AG08395 (cell line): ENCODE measurements at regions not wholly inside any gene's neighbourhood (a gene's known extent, or its start where the extent isn't known, plus 50 kb on each side); places are given as distances from the start of the nearest gene placed in this dataset.

Experiments
- DNase-seq: peaks from one replicate; pipeline ENCODE4 v3.0.0; 2012; ENCODE audit warnings: mixed read lengths, low spot score

DNA sequence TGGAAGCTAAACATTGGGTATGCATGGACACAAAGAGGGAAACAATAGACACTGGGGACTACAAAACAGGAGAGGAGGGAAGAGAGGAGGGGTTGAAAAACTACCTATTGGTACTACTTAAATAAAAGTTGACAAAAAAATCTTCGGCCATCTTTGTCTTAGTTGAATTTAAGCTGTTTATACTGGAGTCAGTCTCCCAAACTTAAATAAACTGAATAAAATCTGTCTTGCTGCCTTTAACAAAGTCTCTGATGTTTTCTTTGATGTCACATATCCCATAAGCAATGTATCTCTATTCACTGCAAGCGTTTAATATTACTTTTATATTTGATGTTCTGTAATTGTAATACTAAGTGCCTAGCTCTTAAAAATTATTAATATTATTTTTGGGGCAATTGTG is 409.2 kb upstream of the EPHA7 start:
- DNase-seq, result no peak

DNA sequence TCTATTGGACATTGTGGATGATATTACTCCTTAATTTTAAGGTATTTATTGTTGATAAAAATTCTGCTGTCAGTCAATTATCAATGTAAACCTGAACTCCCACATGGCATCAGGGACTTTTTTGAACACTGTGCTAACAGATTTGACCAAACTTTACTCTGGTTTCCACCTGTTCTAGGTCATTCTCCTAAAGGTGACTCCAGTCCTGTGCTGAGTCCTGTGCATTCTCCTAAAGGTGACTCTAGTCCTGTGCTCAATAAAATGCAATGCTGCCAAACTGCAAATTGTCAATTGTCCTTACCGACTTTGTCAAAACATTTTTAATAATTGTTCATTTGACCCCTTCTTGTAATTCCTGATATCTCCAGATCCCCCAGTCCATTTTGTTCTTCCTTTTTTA is 408.4 kb upstream of the EPHA7 start:
- DNase-seq, result no peak

DNA sequence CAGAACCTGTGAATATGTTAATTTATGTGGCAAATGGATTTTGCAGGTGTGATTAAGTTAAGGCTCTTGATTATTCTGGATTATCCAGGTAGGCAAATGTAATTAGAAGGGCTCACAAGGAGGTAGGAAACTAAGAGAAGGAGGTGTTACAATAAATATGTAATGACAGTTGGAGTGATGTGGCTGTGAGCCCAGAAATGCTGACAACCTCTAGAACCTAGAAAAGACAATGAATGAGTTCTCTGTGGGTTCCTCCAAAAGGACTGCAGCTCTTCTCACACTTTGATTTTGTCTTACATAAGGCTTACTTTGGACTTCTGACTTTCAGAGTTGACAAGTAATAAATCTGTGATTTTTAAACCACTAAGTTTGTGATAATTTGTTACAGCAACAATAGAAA is 406.6 kb upstream of the EPHA7 start:
- DNase-seq, result no peak

DNA sequence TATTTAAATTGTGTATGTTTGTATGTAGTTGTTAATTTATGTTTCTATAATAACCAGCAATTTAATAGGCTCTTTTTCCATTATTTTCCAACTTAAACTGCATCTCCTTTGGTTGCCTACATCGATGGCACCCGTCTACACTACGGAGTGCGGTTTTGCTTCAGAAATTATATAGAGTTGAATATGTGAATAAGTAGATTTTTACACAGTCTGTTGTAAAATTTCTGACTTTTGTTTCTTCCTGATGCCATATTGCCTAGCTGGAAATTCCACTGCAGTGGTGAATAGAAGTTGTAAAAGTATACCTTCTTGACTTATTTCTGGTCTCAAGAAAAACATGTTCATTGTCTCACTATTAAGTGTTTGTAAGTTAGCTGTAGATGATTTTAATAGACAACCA is 404.1 kb upstream of the EPHA7 start:
- DNase-seq, result no peak

DNA sequence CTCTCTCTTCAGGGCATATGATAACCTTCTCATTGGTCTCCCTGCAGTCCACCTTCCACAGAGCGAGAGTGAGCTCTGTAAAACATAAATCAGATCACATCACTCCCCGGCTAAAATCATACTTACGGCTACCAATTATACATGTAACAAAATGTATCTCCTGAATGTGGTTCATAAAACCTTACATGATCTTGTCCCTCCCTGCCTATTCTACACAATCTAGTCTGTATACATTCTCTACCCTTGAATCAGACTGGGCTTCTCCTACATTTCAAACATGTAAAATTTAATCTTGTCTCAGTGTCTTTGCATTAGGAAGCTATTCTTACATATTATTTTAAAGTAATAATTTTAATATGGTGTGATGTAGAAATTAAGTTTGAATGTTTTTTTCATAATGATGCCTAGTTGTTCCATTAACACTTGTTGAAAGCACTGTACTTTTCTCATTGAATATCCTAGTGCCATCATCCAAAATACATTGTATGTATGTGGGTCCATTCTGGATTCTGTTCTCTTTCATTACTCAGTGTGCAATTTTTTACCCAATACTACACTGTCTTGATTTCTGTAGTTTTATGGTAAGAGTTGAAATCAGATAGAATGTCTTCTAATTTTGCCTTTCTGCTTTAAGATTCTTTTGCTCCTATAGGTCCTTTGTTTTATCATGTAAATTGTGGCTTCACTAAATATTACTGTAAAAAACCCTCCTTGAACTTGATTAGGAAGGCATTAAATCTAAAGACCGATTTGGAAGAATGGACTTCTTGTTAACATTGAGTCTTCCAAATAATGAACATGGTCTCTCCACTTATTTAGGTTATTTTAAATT is 403.3 kb upstream of the EPHA7 start:
- no peak for DNase-seq

DNA sequence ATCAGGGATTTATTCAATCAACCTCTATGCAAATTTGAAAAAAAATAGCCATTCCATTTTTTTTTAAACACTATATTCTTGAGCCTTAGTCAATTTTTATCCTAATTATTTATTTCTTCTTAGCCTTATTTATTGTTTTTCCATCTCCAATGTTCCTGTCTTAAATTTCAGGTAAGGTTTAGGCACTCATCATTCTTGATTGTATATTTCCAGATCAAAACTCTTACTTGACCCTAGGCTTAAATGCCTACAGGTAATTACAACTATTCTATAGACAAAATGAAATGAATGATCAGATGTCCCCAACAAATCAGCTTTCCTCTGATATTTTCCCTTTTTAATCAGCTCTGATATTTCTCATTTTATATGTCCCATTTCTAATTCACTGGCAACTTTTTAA is 402.6 kb upstream of the EPHA7 start:
- no peak for DNase-seq

DNA sequence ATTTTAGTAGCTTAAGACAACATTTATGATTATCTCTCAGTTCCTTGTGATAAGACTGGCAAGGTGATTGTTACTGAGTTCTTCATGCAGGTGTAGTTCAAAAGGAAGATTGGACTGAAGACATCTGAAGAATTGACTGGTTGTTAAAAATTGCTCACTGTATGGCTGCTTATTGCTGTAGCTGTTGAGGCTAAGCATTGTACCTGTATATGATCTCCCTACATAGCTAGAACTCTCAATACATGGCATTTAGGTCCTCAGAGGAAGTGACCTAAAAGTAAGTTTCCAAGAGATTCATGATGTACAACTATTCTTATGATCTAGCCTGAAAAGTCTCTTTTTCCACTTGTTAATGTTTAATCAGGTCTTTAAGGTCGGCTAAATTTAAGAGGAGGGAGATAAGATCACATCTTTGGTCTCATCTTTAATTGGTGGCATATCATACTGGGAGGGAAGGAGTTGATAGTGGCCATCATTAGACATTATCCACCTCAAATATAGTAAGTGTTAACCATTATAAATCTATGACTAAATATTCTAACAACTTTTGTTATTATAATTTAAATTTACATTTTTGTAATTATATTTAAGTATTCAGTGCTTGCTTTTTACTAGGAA is 401.2 kb upstream of the EPHA7 start:
- no peak for DNase-seq

DNA sequence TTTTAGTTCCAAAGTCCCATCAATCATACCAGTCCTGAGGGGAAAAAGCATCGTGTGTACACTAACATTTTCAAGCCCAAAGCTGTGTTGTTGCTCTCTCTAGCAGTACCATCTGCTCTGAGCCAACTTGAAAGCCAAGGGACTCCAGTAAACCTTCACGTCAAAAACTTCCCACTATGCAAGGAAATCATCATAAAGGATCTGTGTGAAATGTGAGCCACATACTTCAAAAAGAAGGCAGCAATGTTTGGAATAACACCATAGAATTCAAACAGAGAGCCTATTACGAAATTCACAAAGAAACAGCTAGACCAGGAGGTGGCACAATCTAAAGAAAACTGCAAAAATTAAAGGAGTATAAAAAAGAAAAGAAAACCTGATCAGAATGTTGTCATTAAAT is 399.8 kb upstream of the EPHA7 start:
- no peak for DNase-seq

DNA sequence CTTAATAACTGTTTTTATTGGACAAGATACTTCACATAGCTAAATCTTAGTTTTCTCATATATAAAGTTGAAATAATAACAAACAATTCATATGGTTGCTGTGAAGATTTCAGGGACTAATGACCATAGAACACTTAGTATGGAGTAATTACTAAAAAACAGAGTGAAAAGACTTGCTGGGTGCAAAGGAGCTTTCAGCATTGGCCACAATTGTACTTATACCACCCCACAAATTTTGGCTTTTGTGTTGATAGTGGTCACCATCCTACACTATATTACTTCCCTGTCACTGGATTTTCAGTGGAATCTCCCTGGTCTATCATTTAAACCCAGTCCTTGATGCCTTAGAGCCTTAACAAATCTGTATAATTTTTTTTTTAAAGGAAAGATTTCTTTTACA is 398.6 kb upstream of the EPHA7 start:
- no peak for DNase-seq

DNA sequence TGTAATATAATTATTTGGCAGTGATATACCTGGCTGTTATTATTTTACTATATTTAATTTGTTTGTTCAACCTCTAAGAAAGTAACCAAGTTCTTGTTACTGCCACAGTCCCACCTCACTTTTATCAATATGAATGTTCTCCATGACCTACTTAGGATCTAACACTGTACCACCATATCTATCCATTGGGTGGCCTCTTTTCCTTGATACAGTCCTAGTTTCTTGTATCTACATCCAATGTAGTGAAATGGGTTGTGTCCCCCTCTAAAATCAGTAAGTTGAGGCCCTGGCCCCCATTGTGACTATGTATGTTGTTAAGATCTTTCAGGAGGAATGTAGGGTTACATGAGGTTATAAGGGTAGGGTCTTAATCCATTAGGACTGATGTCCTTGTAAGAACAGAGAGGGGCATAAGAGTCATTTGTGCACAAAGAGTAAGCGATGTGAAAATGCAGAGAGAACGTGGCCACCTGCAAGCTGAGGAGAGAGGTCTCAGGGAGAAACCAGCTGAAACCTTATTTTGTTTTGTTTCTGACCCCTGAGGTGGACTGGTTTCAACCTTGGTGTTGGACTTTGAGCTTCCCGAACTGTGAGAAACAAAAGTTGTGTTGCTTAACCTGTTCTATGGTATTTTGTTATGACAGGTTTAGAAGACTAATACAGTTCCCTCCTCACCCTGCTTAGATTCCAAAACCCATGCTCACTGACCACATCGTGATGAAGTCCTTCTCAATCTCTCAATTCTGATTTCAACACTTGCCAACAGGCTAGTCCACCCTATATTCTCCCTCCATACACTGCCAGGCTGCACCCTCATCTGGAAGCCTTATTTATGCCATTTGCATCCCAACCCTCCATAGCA is 387.3 kb upstream of the EPHA7 start:
- DNase-seq, result no peak

DNA sequence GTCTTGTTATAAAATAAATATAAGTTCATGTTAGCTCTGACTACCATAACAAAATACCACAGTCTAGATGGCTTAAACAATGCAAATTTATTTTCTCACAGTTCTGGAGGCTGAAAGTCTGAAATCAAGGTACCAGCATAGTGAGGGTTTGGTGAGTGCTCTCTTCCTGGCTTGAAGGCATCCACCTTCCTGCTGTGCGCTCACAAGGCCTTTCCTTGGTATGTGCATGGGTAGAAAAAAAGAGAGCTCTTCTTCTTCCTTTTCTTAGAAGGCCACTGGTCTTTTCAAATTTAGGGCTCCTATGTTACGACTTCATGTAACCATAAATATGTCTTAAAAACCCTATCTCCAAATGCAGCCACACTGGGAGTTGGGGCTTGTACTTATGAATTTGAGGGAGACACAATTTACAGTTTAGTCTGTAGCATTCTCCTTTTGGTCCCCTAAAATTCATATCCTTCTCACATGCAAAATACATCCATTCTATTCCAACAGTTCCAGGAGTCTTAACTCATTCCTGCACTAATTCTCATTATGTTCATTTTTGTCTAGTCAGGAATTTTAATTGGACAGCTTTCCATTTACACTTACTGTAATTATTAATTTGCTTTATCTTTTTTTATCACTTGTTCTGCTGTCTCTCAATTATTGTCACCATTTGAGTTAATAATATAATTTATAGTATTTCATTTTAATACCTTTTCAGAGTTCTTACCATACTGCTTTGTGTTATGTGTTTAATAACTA is 381.9 kb upstream of the EPHA7 start:
- no peak for DNase-seq

DNA sequence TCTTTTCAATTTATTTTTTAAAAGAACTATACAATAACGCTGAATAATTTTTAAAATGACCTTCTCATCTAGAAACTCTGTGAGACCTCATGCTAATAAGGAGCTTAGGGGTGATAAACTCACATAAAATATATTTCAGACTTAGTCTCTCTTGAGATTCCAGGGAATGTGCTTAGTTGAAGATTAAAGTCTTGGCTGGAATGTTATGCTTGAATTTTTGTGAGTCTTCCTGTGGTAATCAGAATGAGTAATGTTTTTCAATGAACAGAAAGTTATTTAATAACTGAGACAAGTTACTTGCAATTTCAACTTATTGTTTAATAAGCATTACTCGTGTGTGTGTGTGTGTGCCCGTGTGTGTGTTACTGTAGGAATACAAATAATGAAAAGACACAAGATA is 379.9 kb upstream of the EPHA7 start:
- DNase-seq, result no peak

DNA sequence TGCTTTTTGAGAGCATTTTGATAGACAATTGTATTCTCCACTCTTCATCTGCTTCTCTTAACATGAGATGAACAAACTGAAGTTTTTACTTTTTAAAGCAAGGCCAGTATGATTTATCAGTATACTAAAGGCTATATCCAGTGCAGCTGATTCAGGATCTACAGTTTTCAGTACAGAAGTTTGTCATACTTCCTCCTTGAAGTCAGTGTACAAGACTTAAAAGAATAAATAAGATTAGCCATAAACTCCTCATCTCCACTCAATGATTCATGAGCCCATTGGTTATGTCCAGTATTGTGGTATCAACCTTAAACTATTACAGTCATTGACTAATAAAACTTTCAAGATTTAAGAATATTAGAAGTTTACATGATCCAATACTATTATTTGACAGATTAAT is 374.8 kb upstream of the EPHA7 start:
- no peak for DNase-seq

DNA sequence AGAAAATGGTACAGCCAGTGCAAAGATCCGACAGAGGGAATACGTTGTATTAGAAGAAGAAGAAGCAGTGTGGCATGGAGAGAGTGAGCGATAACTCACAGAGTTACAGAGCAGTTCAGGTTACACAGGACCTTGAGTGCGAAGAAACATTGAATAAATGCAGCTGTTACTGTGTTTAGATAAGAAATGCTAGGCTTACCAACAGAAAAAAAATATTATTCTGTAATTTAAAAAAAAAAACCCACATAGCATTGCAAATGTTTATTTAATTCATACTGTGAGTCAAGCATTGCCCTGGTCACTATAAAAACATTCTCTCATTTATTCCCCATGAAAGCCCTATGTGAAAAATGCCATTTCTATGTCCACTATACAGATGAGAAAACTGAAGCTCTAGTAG is 373.4 kb upstream of the EPHA7 start:
- no peak for DNase-seq

DNA sequence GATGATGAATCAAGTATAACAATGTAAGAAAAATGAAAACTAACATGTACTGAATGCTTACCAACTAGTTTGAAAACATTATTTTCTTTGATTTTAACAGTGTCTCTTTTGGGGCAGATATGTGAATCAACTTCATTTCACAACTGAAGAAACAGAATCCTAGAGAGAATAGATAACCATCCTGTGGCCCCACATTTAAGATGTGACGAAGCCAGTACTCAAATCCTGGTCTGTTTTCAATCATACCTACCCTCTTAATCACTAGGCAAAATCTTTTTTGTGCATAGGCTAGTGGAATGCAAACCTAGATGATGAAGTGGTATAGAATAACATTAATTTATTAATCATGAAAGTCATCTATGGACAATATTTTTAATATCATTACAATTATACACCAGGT is 371.6 kb upstream of the EPHA7 start:
- no peak for DNase-seq

DNA sequence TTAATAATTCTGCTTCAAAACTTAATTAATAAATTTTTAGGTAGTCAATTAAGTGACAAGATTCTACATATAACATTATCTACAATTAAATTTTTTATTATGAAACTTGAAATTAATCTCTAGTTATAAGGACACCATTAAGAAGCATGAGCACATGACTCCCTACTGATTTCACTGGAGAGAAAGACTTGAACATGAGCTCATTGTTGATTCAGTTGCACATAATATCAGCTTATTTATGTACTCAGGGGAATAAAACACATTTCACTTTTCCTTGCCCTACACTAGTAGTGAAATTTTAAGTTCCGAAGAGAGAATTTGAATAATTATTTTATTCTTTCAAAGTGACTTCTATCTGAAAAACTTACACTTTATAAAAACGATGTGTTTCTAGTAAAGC is 370.2 kb upstream of the EPHA7 start:
- no peak for DNase-seq

DNA sequence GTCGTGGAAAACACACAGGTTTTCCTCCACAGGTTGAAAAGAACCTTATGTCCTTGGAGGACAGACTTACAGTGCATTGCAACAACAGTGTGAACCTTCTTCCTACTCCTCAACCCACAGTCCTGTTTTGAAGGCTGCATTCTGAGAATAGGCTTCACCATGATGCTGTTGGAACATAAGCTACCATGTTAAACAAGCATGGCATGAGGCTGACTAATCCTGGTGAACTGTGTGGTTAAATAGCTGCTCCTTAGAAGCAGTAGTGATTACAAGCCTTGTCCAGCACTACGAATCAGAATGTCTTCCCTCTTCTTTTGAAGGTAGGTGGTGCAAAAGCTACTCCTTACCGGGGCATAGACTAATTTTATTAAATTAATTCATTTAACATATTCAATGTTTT is 368.5 kb upstream of the EPHA7 start:
- DNase-seq, result peak; percentile 1

DNA sequence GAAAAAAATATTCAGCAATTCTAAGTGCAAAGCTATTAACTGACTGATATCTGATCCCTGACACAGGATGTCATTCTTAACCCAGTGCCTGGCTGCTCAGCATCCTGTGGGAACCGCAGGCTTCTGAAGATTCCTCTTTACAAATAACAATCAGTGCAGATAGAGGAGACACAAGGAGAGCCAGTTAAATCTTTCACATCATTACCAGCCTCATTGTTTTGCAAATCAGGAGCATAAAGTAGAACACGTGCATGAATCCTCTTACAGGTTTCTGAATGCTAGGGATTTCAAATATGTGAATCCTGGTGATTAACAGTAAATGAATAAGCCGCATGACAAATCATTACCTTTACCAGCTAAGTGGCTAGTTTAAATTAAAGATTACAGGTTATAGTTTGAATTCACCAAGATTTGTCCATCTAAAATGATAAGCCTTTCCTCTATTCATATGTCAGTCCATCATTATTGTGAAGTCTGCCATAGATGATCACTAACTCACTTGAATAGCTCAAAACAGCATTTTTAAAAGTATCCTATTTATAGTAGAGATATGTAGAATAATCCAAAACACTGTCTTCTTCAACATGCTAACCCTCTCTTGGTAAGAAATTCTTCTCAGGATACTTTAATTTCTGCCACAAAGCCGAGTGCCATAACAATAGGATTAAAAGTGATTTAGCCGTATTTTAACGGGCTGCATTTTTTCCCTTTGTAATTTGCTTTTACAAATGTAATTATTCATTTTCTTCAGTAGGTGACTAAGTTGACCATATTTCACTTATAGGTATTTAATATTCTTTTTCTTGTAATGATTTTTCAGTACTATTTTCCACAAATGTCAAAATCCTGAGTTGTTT is 367.3 kb upstream of the EPHA7 start:
- DNase-seq, result no peak

DNA sequence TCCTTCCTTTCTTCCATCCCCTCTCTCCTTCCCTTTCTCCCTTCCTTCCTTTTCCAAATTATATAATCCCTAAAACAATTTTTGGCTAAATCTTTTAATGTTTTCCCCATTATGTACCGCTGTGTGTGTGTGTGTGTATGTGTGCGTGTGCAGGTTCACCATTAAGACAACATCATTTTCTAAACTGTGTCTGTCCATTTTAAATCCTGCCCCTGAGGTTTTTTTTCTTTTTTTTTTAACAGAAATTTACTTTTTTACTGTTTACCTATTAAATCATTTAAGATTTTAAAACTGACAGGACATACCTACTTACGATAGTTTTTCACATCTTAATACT is 366.3 kb upstream of the EPHA7 start:
- no peak for DNase-seq

DNA sequence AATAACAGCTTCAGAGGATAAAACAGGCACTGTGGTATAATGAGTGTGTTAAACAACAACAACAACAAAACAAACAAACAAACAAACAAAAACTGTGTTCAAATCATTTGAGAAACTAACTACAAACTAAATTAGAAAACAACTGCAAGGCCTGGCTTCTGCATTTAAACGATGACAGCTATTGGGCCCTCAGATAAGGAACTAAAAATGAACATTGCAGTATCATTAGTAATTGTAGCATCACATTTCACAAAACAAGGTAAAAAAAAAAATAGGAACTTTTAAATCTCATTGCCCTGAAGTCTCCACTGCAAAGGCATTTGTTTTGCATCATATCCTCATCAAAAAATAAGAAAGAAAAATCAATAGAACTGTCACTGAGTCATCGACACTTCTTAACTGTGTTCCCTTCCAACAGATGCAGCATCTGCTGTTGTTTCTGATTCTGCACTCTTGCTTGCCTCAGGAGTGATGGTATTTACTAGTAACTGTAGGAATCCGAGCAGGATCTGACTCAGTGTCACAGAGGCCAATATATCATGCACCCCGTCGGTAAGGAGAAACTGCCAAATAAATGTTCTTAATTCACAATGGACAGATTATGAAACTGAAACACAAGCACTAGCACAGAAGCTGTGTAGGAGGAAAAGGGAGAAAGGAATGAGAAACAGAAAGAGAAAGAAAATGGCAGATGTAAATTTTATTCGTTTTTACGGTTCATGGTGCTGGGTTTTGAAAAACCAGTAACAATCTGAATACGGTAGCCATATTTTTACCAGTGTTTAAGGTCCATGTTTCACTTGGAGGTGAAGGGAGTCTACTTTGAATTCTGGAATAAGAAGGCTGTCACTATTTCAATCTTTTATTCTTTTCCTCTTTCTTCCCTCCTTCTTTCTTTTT is 365.7 kb upstream of the EPHA7 start:
- DNase-seq, result peak; percentile 10
